ENCODE measurements at regions not wholly inside any gene's neighbourhood (a gene's known extent, or its start where the extent isn't known, plus 50 kb on each side); places are given as distances from the start of the nearest gene placed in this dataset.
"Not testable (repeated sequence)": the region's sequence is repeated elsewhere in the genome, so short reads cannot be mapped to it uniquely, and the experiment has no call there.

- H3K36me3 ChIP-seq: no peaks in the 10 kb centered on the region
- no peak for DNase-seq
- no peak overlapping the region for H3K4me3 ChIP-seq
- TF ChIP-seq CTCF (IDR thresholded peaks at IDR 0.05) (no peak), EP300 (IDR thresholded peaks at IDR 0.05) (no peak), POLR2AphosphoS5 (IDR thresholded peaks at IDR 0.05) (no peak), POLR2A (IDR thresholded peaks at IDR 0.05) (no peak)
- H3K27me3 ChIP-seq: no peaks in the 10 kb centered on the region
- no peaks in the 10 kb centered on the region for H3K4me1 ChIP-seq
- H3K9me3 ChIP-seq: no peaks in the 10 kb centered on the region
- no peak overlapping the region for H3K27ac ChIP-seq
- intact Hi-C loops (cut with DNase I): no loop called here
Observed at GRCh38 chr1:190003376-190003775, 474.3 kb downstream of the BRINP3 start.

GRCh38 chr1:190011585-190011984 lies 466.1 kb downstream of the BRINP3 start:
- no peak for TF ChIP-seq POLR2AphosphoS5 (IDR thresholded peaks at IDR 0.05)
- no peak for TF ChIP-seq EP300 (IDR thresholded peaks at IDR 0.05)
- no peak for TF ChIP-seq POLR2A (IDR thresholded peaks at IDR 0.05)
- no peak for TF ChIP-seq CTCF (IDR thresholded peaks at IDR 0.05)
- 86 to 89% methylated on average over 4 of the region's 4 CpGs for WGBS, 2 donors
- no peak overlapping the region for H3K4me3 ChIP-seq

GRCh38 chr1:190019151-190019550 lies 458.5 kb downstream of the BRINP3 start:
- H3K27me3 ChIP-seq; H3K27ac ChIP-seq; H3K9me3 ChIP-seq; H3K4me1 ChIP-seq; intact Hi-C loops (cut with DNase I); DNase-seq; H3K36me3 ChIP-seq; H3K4me3 ChIP-seq: not testable (repeated sequence)
- WGBS, 2 donors: 92 to 95% methylated on average over 16 of the region's 16 CpGs

More at GRCh38 chr1:190011585-190011984, 466.1 kb downstream of the BRINP3 start:
- intact Hi-C loops (cut with DNase I): no loop called here
- H3K9me3 ChIP-seq: no peaks in the 10 kb centered on the region
- H3K36me3 ChIP-seq: no peaks in the 10 kb centered on the region
- DNase-seq: no peak
- no peaks in the 10 kb centered on the region for H3K27me3 ChIP-seq
- no peak overlapping the region for H3K27ac ChIP-seq
- H3K4me1 ChIP-seq: no peaks in the 10 kb centered on the region

- H3K36me3 ChIP-seq: no peaks in the 10 kb centered on the region
- intact Hi-C loops (cut with DNase I): no loop called here
- no peak for DNase-seq
- no peak overlapping the region for H3K27ac ChIP-seq
- H3K27me3 ChIP-seq: no peaks in the 10 kb centered on the region
- H3K9me3 ChIP-seq: no peaks in the 10 kb centered on the region
- no peak overlapping the region for H3K4me3 ChIP-seq
- WGBS, 2 donors: 89 to 93% methylated on average over 6 of the region's 6 CpGs
- no peak for TF ChIP-seq EP300 (IDR thresholded peaks at IDR 0.05)
- no peak for TF ChIP-seq POLR2AphosphoS5 (IDR thresholded peaks at IDR 0.05)
- TF ChIP-seq CTCF (IDR thresholded peaks at IDR 0.05): no peak
- TF ChIP-seq POLR2A (IDR thresholded peaks at IDR 0.05): no peak
- H3K4me1 ChIP-seq: no peaks in the 10 kb centered on the region
Observed at GRCh38 chr1:190019717-190020116, 457.9 kb downstream of the BRINP3 start.

- Histone ChIP-seq H3K27ac (no peak overlapping the region), H3K4me3 (no peak overlapping the region), H3K4me1 (no peaks in the 10 kb centered on the region), H3K36me3 (no peaks in the 10 kb centered on the region), H3K9me3 (no peaks in the 10 kb centered on the region), H3K27me3 (no peaks in the 10 kb centered on the region)
- intact Hi-C loops (cut with DNase I): no loop called here
- DNase-seq: no peak
- no peak for TF ChIP-seq POLR2A (IDR thresholded peaks at IDR 0.05)
- TF ChIP-seq CTCF (IDR thresholded peaks at IDR 0.05): no peak
- WGBS, 2 donors: 71 to 85% methylated on average over 3 of the region's 3 CpGs
Observed at GRCh38 chr1:190022709-190023108, 455.0 kb downstream of the BRINP3 start.

All from sigmoid colon (tissue), 6 donors.